SK-N-SH (cell line): ENCODE measurements at regions not wholly inside any gene's neighbourhood (a gene's known extent, or its start where the extent isn't known, plus 50 kb on each side); places are given as distances from the start of the nearest gene placed in this dataset.

Source experiments
- CTCF ChIA-PET: fragments of 300-600, 350-600 bp; formaldehyde crosslinking; extraction: SDS; loops from one replicate; lab custom pipeline; 2021; lab: Yijun Ruan, JAX
- POLR2A ChIA-PET: fragments of 350-600 bp; sonication (Branson Sonifier 250); formaldehyde crosslinking; extraction: SDS; loops from one replicate; lab custom pipeline; 2020; ENCODE audit warnings: antibody characterized with exemption, inconsistent platforms; lab: Yijun Ruan, JAX
- DNase-seq: peaks from one replicate; pipeline ENCODE4 v3.0.0; 2012
- H2AFZ ChIP-seq: fragments of 200-600 bp; sonication (generic); 2 replicates; pipeline ENCODE4 v1.8.1; 2016; ENCODE audit warnings: antibody characterized with exemption, mild to moderate bottlenecking, low read depth
- H3F3A ChIP-seq: fragments of 200-600 bp; sonication (generic); replicated peaks from 2 replicates; pipeline ENCODE3; 2016; ENCODE audit warnings: antibody characterized with exemption, mild to moderate bottlenecking; ENCODE audit not compliant: insufficient read depth
- H3K27ac ChIP-seq, 2 experiments: fragments of 200-500 bp in 1 of 2; fragments of 200-600 bp in 1 of 2; sonication (Bioruptor generic) in 1 of 2; sonication (generic), shearing (Covaris generic) in 1 of 2; 2 replicates each; pipeline versions ENCODE4 v1.5.1 to v1.6.1; 2014 to 2016; ENCODE audit warnings: low read depth in 2 of 2, inconsistent platforms in 1 of 2, low read length in 1 of 2, mild to moderate bottlenecking in 1 of 2, mixed read lengths in 1 of 2
- H3K27me3 ChIP-seq: fragments of 200-600 bp; sonication (generic), shearing (Covaris generic); 2 replicates; pipeline ENCODE4 v1.6.1; 2016; ENCODE audit warnings: mixed run types; ENCODE audit not compliant: insufficient read depth
- H3K36me3 ChIP-seq, 2 experiments: fragments of 200-500 bp in 1 of 2; fragments of 200-600 bp in 1 of 2; sonication (Bioruptor generic) in 1 of 2; sonication (generic) in 1 of 2; replicated peaks in 1 of 2; 2 replicates each; pipeline versions ENCODE3 to v1.5.1; 2014 to 2016; ENCODE audit warnings: low read length in 1 of 2, mild to moderate bottlenecking in 1 of 2; ENCODE audit not compliant: insufficient read depth in 2 of 2, control insufficient read depth in 1 of 2
- H3K4me1 ChIP-seq, 2 experiments: fragments of 200-500 bp in 1 of 2; fragments of 200-600 bp in 1 of 2; sonication (Bioruptor generic) in 1 of 2; sonication (generic), shearing (Covaris generic) in 1 of 2; 2 replicates each; pipeline versions ENCODE4 v1.5.1 to v1.6.1; 2014 to 2016; ENCODE audit warnings: low read depth in 1 of 2, low read length in 1 of 2, mixed run types in 1 of 2; ENCODE audit not compliant: insufficient read depth in 2 of 2, control insufficient read depth in 1 of 2
- H3K4me2 ChIP-seq: fragments of 200-600 bp; sonication (generic), shearing (Covaris generic); 2 replicates; pipeline ENCODE4 v1.6.1; 2017; ENCODE audit warnings: mixed run types
- H3K4me3 ChIP-seq, 2 experiments: fragments of 200-500 bp in 1 of 2; fragments of 200-600 bp in 1 of 2; sonication (Bioruptor generic) in 1 of 2; sonication (generic), shearing (Covaris generic) in 1 of 2; 2 replicates each; pipeline versions ENCODE4 v1.5.1 to v1.8.1; 2014 to 2016; ENCODE audit warnings: low read depth in 2 of 2, inconsistent platforms in 1 of 2, low read length in 1 of 2, mild to moderate bottlenecking in 1 of 2, mixed read lengths in 1 of 2, moderate library complexity in 1 of 2
- H3K79me2 ChIP-seq: fragments of 200-600 bp; sonication (generic); 2 replicates; pipeline ENCODE4 v1.8.1; 2017; ENCODE audit warnings: mild to moderate bottlenecking; ENCODE audit not compliant: insufficient read depth
- H3K9ac ChIP-seq: fragments of 200-600 bp; sonication (generic); 2 replicates; pipeline ENCODE4 v1.6.1; 2017; ENCODE audit warnings: mixed run types
- H3K9me2 ChIP-seq: fragments of 200-600 bp; sonication (generic); 2 replicates; pipeline ENCODE4 v1.6.1; 2017; ENCODE audit warnings: mixed run types
- H3K9me3 ChIP-seq: fragments of 200-600 bp; sonication (generic); 2 replicates; pipeline ENCODE4 v1.6.1; 2017; ENCODE audit warnings: mixed run types, mild to moderate bottlenecking, moderate library complexity
- H4K20me1 ChIP-seq: fragments of 200-600 bp; sonication (generic); 2 replicates; pipeline ENCODE4 v1.6.1; 2017; ENCODE audit warnings: mild to moderate bottlenecking, mixed run types; ENCODE audit not compliant: insufficient read depth
- ELF1 ChIP-seq: IDR thresholded peaks from 2 replicates; pipeline ENCODE4 v1.4.0; 2012
- EP300 ChIP-seq, 2 experiments: IDR thresholded peaks; 2 replicates each; pipeline versions ENCODE4 v1.4.0 to v1.6.1; 2012; ENCODE audit warnings: borderline replicate concordance in 1 of 2, low read depth in 1 of 2, low read length in 1 of 2
- FOXM1 ChIP-seq: IDR thresholded peaks from 2 replicates; pipeline ENCODE4 v1.4.0; 2012; ENCODE audit warnings: low read depth, mild to moderate bottlenecking
- GABPA ChIP-seq: IDR thresholded peaks from 2 replicates; pipeline ENCODE4 v1.4.0; 2012; ENCODE audit warnings: low read depth, mild to moderate bottlenecking
- MEF2A ChIP-seq: IDR thresholded peaks from 2 replicates; pipeline ENCODE4 v1.4.0; 2012; ENCODE audit warnings: low read depth, borderline replicate concordance
- NFIC ChIP-seq: IDR thresholded peaks from 2 replicates; pipeline ENCODE4 v1.4.0; 2012; ENCODE audit warnings: borderline replicate concordance
- NRF1 ChIP-seq: IDR thresholded peaks from 2 replicates; pipeline ENCODE4 v1.6.1; 2012; ENCODE audit warnings: low read depth, mild to moderate bottlenecking, low read length
- POLR2AphosphoS5 ChIP-seq: IDR thresholded peaks from 2 replicates; pipeline ENCODE4 v1.6.1; 2012; ENCODE audit warnings: low read depth, low read length
- RAD21 ChIP-seq: IDR thresholded peaks from 2 replicates; pipeline ENCODE4 v1.6.1; 2012; ENCODE audit warnings: mild to moderate bottlenecking, low read length
- SIN3A ChIP-seq: IDR thresholded peaks from 2 replicates; pipeline ENCODE4 v1.6.1; 2012; ENCODE audit warnings: low read depth, mild to moderate bottlenecking, low read length, moderate library complexity, borderline replicate concordance
- TAF1 ChIP-seq: IDR thresholded peaks from 2 replicates; pipeline ENCODE4 v1.6.1; 2012; ENCODE audit warnings: low read depth, mild to moderate bottlenecking, low read length, moderate library complexity, borderline replicate concordance
- USF1 ChIP-seq: IDR thresholded peaks from 2 replicates; pipeline ENCODE4 v1.4.0; 2012; ENCODE audit warnings: low read depth, borderline replicate concordance
- USF2 ChIP-seq: fragments of 150-350 bp; IDR thresholded peaks from 2 replicates; pipeline ENCODE4 v1.6.1; 2017; ENCODE audit warnings: antibody characterized with exemption, low read length, low read depth, borderline replicate concordance
- WGBS: methylation state at CpG from one replicate; pipeline ENCODE4 v1.1.6; 2017; ENCODE audit warnings: low lambda C conversion rate; 5-methylcytosine and 5-hydroxymethylcytosine counted together
- TF ChIP-seq, protein P1 (sequence below): IDR thresholded peaks from 2 replicates; pipeline ENCODE4 v1.4.0; 2012; ENCODE audit warnings: low read depth, borderline replicate concordance
- TF ChIP-seq, protein P2 (sequence below): IDR thresholded peaks from 2 replicates; pipeline ENCODE4; 2012

DNA sequence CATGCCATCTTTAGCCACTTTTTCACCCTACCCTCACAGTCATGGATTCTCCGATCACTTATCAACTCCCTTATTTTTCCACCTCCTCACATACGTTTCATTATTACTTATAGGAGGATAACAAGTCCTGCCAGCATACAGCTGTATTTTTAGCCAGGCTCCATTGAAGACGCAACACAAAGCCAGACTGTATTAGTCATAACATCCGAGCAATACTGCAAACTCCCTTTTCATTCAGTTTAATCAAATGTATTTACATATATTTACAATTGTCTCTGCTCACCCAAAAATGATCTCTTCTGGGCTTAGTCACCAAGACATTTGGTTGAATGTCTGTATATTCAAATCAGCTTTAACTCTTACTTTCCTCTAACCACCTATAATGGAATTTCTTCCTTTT lies 126.4 kb upstream of the PRLR start (continued):
- no peak for TF ChIP-seq TAF1

DNA sequence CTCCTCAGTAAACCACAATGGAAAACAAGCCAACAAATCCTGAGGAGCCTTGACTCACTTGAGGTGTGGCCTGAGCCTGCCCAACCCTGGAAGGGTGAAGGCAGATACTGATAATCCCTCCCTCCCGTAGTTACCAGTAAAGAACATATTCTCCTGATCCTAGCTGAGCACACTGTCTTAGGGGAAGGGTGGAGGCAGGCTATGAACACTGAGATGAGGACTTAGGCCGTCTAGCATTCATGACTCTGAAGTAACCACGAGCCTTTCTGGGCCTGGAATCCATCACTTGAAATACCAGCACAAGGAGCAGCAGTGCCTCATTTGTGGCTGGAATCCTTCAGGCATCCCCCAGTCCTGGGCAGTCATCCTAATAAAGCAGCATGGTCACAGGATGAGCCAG lies 124.5 kb upstream of the PRLR start:
- POLR2A ChIA-PET, result no interaction called here
- no peak for DNase-seq

DNA sequence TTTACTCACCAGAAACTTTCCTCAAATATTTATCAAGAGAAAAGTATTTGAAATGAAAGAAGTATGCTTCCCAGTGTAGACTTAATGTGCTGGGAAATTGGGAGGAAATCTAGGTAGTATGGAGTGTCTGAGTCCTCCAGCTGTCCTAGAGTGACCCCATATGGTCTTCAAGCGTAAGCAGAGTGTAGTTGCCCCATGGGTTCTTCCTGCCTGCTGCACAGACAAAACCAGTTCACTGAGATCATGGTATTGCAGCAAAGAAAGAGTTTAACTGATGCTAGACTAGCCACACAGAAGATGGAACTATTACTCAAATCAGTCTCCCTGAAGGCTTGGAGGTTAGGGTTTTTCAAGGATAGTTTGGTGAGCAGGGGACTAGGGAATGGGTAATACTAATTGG lies 114.9 kb upstream of the PRLR start:
- WGBS, result 0% methylated on average over 1 of the region's 1 CpG
- CTCF ChIA-PET, result no interaction called here
- POLR2A ChIA-PET, result no interaction called here
- H3K9me3 ChIP-seq, result no peaks in the 10 kb centered on the region
- H3K79me2 ChIP-seq, result no peaks in the 10 kb centered on the region
- no peaks in the 10 kb centered on the region for H3K4me1 ChIP-seq
- TF ChIP-seq EP300 (IDR thresholded peaks at IDR 0.05; ENCODE audit: borderline replicate concordance in 1 of 2, low read depth in 1 of 2, low read length in 1 of 2), result no peak
- TF ChIP-seq, protein P1, sequence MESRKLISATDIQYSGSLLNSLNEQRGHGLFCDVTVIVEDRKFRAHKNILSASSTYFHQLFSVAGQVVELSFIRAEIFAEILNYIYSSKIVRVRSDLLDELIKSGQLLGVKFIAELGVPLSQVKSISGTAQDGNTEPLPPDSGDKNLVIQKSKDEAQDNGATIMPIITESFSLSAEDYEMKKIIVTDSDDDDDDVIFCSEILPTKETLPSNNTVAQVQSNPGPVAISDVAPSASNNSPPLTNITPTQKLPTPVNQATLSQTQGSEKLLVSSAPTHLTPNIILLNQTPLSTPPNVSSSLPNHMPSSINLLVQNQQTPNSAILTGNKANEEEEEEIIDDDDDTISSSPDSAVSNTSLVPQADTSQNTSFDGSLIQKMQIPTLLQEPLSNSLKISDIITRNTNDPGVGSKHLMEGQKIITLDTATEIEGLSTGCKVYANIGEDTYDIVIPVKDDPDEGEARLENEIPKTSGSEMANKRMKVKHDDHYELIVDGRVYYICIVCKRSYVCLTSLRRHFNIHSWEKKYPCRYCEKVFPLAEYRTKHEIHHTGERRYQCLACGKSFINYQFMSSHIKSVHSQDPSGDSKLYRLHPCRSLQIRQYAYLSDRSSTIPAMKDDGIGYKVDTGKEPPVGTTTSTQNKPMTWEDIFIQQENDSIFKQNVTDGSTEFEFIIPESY, result no peak
- no peak for TF ChIP-seq GABPA
- TF ChIP-seq NFIC, result no peak
- peak; percentile 26; the same call in 1 of the 2 replicates for TF ChIP-seq RAD21
- no peak for TF ChIP-seq FOXM1
- TF ChIP-seq USF1, result no peak
- no peak for TF ChIP-seq NRF1
- TF ChIP-seq, all 33 proteins: peak for 1
- H3K36me3 ChIP-seq, result no peaks in the 10 kb centered on the region
- H2AFZ ChIP-seq, result no peak overlapping the region
- no peak overlapping the region for H3K4me3 ChIP-seq
- no peaks in the 10 kb centered on the region for H3K9me2 ChIP-seq
- H3K9ac ChIP-seq, result no peak overlapping the region
- DNase-seq, result no peak
- no peaks in the 10 kb centered on the region for H3F3A ChIP-seq
- H4K20me1 ChIP-seq, result no peaks in the 10 kb centered on the region
- no peaks in the 10 kb centered on the region for H3K27me3 ChIP-seq
- H3K4me2 ChIP-seq, result no peak overlapping the region
- H3K27ac ChIP-seq, result no peak overlapping the region

More for the DNA sequence above, 124.5 kb upstream of the PRLR start:
- Histone ChIP-seq H3K9ac (no peak overlapping the region), H3K9me3 (no peaks in the 10 kb centered on the region), H3K4me3 (no peak overlapping the region), H3F3A (no peaks in the 10 kb centered on the region), H2AFZ (no peak overlapping the region), H3K4me2 (no peak overlapping the region), H3K4me1 (no peaks in the 10 kb centered on the region), H3K36me3 (no peaks in the 10 kb centered on the region), H3K27me3 (no peaks in the 10 kb centered on the region), H4K20me1 (no peaks in the 10 kb centered on the region), H3K27ac (no peak overlapping the region), H3K9me2 (no peaks in the 10 kb centered on the region), H3K79me2 (no peaks in the 10 kb centered on the region)
- CTCF ChIA-PET, result interaction anchor here (1.3 kb wide), 1 partner anchor 82 kb away, joined by 3 read pairs; no protein-coding TSS in a partner anchor
- no peak for TF ChIP-seq SIN3A
- TF ChIP-seq ELF1, result no peak
- TF ChIP-seq, protein P2, sequence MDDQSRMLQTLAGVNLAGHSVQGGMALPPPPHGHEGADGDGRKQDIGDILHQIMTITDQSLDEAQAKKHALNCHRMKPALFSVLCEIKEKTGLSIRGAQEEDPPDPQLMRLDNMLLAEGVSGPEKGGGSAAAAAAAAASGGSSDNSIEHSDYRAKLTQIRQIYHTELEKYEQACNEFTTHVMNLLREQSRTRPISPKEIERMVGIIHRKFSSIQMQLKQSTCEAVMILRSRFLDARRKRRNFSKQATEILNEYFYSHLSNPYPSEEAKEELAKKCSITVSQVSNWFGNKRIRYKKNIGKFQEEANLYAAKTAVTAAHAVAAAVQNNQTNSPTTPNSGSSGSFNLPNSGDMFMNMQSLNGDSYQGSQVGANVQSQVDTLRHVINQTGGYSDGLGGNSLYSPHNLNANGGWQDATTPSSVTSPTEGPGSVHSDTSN, result no peak
- no peak for TF ChIP-seq POLR2AphosphoS5
- no peak for TF ChIP-seq EP300 (IDR thresholded peaks at IDR 0.05; ENCODE audit: borderline replicate concordance in 1 of 2, low read depth in 1 of 2, low read length in 1 of 2)
- no peak for TF ChIP-seq USF2
- no peak for TF ChIP-seq GABPA
- TF ChIP-seq MEF2A, result no peak
- WGBS, result 22% methylated on average over 3 of the region's 3 CpGs
